Body of pancreas (tissue), 4 donors: ENCODE measurements at regions not wholly inside any gene's neighbourhood (a gene's known extent, or its start where the extent isn't known, plus 50 kb on each side); places are given as distances from the start of the nearest gene placed in this dataset.

Source experiments
- POLR2A ChIP-seq, 3 donors: fragments of 450-650 bp; IDR thresholded peaks; one replicate each; pipeline ENCODE4 v1.6.1; 2016; ENCODE audit warnings: antibody characterized with exemption in 3 of 3, mild to moderate bottlenecking in 2 of 3
- TF ChIP-seq, protein P1 (sequence below), 7 experiments: fragments of 450-650 bp in 4 of 7; fragments of 200-600 bp in 3 of 7; sonication (generic) in 3 of 7; IDR thresholded peaks; one replicate each; pipeline ENCODE4 v1.5.1; 2016 to 2019; ENCODE audit warnings: antibody characterized with exemption in 7 of 7

- TF ChIP-seq, protein P1, sequence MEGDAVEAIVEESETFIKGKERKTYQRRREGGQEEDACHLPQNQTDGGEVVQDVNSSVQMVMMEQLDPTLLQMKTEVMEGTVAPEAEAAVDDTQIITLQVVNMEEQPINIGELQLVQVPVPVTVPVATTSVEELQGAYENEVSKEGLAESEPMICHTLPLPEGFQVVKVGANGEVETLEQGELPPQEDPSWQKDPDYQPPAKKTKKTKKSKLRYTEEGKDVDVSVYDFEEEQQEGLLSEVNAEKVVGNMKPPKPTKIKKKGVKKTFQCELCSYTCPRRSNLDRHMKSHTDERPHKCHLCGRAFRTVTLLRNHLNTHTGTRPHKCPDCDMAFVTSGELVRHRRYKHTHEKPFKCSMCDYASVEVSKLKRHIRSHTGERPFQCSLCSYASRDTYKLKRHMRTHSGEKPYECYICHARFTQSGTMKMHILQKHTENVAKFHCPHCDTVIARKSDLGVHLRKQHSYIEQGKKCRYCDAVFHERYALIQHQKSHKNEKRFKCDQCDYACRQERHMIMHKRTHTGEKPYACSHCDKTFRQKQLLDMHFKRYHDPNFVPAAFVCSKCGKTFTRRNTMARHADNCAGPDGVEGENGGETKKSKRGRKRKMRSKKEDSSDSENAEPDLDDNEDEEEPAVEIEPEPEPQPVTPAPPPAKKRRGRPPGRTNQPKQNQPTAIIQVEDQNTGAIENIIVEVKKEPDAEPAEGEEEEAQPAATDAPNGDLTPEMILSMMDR (IDR thresholded peaks at IDR 0.05): no peak
- TF ChIP-seq POLR2A (IDR thresholded peaks at IDR 0.05): no peak
Measured at GRCh38 chr5:109611505-109611904, 78.2 kb upstream of the MAN2A1 start.
